Cortex of kidney (tissue), 1 donor: ENCODE measurements at regions not wholly inside any gene's neighbourhood (a gene's known extent, or its start where the extent isn't known, plus 50 kb on each side); places are given as distances from the start of the nearest gene placed in this dataset.
"Not testable (repeated sequence)": the region's sequence is repeated elsewhere in the genome, so short reads cannot be mapped to it uniquely, and the experiment has no call there.

Experiments
- DNase-seq: peaks from one replicate; lab custom pipeline; 2025; lab: John Stamatoyannopoulos, UW

DNA sequence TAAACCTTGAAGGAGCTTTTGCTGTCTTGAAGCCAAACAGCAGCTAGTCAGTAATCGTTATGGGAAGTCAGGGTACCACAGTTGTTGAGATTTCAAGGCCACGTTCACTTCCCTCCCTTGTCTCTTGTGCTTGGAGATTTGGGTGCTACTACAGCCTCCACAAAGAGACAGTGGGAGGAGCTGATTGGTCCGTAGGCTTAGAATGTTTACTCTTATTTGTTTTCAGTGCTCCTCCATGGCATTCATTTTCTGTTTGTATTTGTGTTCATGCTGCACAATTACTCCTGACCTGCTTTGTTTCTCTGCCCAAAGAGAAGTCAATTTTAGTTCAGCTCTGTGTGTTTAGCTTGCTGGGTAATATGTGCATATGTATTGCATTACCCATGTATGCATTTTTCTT lies 147.7 kb downstream of the PRL start:
- no peak for DNase-seq

DNA sequence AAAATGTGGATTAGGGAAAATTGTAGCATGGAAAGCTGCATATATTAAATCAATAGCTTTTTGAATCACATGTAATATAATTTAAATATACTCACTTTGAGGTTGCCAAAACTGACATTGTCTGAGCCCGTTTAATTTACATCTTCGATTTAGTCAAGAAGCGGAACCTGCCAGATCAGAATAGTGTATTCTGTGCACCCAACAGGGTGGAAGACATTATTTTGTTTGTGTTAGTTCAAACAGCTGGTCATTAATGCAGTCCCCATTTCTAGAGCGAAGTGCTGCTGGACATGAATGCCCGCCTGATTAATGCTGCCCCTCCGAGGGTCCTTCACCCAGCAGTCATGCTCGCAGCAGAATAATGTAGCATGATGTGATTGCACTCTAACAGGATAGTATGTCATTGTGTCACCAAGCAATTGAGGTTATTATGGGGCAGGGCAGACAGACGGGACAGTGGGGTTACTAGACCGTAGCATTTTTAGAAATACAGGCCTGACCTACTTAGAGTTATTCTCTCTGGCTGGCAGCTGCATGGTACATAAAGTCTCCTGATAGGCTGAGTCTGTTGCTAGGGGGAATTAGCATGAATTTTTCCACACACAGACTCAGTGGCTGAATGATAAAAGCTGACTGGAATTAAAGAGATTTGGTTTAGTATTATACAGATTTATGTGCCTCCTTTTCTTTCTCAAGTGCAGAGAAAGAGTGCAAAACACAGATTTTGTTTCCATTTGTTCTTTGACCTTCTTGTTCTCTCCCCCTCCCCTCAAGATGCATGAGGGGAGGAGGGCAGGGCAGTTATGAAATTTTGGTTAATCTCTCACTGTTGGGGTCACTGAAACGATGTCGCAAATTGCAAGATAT lies 147.1 kb downstream of the PRL start:
- no peak for DNase-seq

DNA sequence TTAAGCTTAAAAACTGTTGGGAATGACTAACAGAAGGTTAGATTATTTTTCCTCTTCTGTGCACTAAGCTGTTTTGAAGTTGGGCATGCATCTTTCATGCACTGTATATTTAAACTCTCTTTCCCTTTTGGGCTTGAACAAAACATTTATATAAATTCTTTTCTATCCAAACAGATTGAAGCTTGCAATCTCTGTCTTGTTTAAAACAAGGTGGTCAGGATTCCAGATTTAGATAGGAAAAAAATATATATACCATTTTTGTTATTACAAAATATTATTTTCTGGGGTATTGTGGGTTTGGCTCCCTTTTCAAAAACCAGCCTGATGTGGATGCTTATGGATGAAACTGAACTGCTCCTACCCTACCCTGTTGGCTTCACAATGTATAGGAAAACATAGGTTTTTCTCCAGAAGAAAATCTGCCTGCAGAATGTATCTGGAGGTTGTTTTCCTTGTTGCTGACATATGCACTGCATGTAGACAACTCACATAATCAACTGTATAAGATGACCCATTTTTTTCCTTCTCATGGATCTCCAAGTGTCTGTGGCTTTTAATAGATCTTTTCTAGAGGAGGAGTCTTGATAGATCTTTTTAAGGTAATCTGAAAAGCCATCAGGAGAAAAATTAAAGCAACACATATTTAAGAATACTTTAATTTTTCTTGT lies 146.3 kb downstream of the PRL start:
- DNase-seq, result no peak

DNA sequence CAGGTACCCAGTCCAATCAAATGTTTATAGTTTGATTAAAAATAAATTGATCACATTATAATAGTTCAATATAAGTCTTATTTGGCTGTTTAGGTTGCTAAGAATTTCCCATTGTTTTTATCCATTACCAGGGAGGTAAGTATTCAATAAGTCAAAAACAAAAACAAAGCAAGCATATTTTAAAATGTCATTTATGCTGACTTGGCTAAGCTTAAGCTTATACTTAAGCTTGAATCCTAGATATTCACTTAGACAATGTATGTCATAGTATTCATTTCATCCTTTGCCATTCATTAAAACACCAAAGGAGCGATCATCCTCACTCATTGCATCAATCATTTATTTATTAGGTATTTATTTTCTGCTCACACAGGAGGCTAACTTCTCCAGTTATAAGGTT lies 144.9 kb downstream of the PRL start:
- no peak for DNase-seq

DNA sequence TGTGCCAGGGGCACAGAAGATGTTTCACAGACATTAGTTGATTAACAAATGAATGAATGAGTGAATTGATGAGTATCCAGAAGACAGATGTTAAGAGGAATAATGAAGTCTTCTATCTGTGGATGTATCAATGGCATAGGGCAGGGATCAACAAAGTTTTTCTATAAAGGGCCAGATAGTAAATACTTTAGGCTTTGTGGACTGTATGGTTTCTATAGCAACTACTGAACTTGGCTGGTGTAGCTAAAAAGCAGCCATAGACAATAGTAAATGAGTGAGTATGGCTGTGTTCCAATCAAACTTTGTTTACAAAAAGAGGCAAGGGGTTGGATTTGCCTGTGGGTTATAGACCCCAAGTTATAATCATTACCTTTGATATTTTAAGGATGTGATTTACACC lies 144.0 kb downstream of the PRL start:
- DNase-seq, result no peak

DNA sequence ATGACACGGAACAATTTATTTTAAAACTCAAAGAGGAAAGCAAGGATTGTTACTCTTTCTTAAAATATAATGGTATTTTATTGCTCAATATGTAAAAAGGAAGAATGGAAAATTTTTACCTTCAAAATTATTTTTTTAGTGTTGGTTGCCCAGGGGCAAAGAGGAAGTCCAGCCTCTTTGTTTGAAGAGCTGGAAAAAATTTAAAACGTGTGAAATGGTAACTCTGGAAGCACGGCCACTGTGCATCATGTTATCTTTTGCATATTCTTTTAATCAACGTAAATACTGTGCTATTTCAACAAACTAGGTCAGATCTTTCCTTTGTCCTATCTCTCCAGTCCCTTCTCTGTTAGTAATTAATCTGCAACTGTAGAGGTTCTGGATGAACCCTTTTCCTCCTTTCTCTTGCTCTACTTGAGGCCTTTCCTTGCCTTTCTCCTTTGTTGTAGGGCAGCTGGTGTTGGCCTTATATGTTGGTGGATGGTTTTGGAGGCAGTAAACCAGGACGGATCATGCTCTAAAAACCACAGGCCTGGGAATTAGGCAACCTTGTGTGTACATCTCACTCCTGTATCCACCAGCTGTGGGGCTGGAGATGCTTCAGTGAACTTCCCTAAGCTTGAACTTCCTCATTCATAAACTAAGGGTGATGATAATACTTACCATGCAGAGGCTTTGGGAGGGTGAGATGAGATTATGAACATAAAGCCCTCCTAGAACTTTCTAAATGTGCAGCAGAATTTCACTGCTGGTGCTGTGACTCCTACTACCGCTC lies 143.3 kb downstream of the PRL start:
- DNase-seq, result no peak

DNA sequence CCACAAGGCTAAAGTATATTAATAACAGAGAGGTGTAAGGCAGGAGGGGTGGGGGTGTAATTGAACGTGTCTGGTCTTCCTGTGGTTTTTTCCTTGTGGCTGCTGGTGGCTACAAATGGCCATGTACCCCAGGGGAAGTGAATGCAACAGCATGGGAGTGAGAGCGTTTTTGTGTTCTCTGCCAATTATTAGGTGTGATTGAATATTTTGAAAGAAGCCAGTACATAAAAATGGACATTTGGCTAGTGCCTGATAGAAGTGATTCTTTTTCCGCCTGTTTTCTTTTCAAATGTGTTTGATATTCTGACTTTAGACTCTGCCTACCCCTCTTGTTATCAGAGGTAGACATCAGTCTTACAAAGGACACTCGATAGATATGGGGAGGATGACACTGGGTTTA lies 141.3 kb downstream of the PRL start:
- DNase-seq, result no peak

DNA sequence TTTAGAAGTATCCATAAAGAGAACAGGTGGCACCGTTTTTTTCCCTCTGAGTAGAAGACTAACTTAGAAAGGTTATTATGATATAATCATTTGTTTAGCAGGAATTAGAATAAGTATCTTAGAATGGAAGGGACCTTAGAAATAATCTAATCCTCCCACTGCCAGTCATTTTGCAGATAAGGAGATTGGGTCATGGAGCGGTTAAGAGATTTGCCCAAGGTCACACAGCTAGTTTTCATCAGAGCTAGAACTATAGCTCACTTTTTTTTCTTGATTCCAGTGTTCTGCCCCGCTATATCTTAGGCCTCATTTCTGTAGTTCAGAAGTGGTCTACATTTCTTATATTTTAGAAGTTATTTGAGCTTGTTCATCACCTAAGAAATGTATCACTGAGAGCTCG lies 139.6 kb downstream of the PRL start:
- no peak for DNase-seq

DNA sequence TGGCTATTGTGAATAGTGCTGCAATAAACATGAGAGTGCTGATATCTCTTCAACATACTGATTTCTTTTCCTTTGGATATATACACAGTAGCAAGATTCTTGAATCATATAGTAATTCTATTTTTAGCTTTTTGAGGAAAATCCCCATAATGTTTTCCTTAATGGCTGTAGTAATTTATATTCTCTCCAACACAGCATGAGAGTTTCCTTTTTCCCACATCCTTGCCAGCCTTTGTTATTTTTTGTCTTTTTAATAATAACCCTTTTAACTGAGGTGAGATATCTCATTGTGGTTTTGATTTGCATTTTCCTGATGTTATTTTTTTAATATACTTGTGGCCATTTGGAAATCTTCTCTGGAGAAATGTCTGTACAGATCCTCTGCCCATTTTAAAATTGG lies 132.6 kb downstream of the PRL start:
- no peak for DNase-seq

DNA sequence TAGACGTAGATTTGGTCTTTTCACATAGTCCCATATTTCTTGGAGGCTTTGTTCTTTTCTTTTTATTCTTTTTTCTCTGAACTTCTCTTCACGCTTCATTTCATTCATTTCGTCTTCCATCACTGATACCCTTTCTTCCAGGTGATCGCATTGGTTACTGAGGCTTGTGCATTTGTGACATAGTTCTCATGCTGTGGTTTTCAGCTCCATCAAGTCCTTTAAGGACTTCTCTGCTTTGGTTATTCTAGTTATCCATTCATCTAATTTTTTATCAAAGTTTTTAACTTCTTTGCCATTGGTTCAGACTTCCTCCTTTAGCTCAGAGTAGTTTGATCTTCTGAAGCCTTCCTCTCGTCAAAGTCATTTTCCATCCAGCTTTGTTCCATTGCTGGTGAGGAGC lies 125.8 kb downstream of the PRL start:
- not testable (repeated sequence) for DNase-seq

DNA sequence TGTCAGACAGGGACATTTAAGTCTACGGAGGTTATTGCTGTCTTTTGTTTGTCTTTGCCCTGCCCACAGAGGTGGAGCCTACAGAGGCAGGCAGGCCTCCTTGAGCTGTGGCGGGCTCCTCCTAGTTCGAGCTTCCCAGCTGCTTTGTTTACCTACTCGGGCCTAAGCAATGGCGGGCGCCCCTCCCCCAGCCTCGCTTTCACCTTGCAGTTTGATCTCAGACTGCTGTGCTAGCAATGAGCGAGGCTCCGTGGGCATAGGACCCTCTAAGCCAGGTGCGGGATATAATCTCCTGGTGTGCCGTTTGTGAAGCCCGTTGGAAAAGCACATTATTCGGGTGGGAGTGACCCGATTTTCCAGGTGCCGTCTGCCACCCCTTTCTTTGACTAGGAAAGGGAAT lies 125.0 kb downstream of the PRL start:
- not testable (repeated sequence) for DNase-seq

DNA sequence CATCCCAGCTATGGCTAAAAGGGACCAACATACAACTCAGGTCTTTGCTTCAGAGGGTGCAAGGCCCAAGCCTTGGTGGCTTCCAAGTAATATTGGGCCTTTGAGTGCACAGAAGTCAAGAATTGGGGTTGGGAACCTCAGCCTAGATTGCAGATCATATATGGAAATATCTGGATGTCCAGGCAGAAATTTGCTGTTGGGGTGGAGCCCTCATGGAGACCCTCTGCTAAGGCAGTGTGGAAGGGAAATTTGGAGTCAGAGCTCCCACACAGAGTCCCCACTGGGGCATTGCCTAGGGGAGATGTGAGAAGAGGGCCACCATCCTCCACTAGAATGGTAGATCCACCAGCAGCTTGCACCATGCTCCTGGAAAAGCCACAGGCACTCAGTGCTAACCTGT lies 123.5 kb downstream of the PRL start:
- DNase-seq, result no peak

DNA sequence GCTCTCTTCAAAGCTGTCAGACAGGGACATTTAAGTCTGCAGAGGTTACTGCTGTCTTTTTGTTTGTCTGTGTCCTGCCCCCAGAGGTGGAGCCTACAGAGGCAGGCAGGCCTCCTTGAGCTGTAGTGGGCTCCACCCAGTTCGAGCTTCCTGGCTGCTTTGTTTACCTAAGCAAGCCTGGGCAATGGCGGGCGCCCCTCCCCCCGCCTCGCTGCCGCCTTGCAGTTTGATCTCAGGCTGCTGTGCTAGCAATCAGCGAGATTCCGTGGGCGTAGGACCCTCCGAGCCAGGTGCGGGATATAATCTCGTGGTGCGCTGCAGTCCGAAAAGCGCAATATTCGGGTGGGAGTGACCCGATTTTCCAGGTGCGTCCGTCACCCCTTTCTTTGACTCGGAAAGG lies 116.6 kb downstream of the PRL start:
- DNase-seq, result not testable (repeated sequence)

DNA sequence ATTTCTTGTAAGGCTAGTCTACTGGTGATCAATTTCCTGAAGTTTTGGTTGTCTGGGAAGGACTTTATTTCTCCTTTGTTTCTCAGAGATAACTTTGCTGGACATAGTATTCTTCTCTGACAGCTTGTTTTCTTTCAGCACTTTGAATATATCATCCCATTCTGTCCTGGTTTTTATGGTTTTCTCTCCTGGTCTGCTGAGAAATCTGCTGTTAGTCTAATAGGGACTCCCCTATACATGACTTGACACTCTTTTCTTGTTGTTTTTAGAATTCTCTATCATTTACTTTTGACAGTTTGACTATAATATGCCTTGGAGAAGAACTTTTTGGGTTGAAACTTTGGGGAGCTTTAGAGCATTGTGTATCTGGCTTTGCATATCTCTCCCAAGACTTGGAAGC lies 112.5 kb downstream of the PRL start:
- no peak for DNase-seq

DNA sequence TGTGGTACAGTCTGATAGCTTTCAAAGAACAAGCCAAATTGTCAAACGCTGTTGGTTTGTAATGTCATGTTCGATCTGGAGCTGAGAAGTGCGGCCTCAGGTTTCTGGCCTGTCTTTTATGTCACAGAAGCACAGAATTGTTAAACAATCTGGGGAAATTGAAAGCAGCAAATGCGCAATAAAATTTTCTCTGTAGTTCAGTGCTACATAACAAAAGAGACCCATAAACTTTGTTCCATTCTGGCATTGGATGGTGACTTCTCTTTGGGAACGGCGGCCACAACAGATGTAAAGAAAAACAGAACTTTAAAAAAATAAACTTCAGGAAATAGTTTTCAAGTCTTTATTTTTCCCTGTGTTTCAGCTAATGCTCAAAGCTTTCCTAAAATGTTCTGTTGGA lies 106.9 kb downstream of the PRL start:
- DNase-seq, result no peak

DNA sequence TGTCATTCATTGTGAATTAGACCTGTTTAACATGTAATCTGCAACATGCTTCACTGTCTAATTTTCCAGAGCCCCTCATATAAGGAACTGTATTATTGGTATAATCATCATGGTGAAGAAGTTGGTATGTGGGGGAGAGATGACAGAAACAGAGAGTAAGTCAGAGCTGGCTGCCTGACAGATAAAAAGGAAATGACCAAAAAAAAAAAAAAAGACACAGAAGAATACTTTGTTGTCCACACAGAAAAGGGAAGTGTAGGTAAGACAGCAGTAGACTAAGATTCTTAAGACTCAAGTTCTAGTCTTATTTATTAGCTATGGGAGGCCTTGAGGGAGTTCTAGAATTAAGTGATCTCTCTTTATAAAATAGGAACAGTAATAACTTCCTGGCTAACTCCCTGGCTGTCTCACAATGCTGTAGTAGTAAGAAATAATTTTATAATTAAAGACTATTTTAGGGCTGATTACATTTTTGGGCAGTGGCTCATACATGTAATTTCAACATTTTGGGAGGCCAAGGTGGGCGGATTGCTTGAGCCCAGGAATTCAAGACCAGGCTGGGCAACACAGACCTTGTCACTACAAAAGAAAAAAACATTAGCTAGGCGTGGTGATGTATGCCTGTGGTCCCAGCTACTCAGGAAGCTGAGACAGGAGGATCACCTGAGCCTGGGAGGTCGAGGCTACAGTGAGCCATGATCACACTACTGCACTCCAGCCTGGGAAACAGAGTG lies 102.5 kb downstream of the PRL start:
- DNase-seq, result no peak

DNA sequence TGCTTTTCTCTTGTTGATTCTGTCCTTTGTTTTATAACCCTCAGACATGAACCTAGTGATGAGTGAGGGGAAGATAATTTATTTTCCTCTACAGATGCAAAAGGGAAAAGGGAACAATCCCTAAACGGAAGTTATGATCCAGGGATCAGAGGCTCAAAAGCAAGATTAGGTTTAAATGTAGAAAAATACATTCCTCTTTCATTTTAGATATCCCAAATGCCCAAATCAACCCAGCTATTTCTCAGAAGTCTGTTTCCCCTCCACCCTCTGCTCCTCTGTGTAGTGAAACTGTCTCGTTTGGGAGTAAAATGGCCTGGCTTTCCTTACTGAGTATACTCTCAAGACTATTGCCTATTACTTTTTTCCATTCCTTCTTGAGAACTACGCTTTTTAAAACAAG lies 97.1 kb downstream of the PRL start:
- no peak for DNase-seq

DNA sequence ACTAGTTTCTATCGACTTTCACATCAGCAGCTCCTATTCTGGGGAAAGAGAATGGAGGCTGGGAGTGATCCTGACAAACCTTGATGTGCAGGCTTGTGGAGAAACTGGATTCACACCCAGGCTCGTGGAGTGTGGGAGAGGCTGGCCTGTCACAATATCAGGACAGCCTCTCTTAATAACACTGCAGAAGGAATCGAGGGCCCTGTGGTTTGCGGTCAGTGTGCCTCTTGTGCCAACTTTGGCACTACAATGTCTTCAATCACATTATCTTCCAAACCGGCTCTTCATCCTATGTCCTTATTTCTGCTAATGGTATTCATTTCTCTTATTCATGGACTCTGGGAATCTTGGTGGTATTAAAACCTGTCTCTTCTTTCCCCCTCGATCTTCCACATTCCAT lies 92.7 kb downstream of the PRL start:
- no peak for DNase-seq

DNA sequence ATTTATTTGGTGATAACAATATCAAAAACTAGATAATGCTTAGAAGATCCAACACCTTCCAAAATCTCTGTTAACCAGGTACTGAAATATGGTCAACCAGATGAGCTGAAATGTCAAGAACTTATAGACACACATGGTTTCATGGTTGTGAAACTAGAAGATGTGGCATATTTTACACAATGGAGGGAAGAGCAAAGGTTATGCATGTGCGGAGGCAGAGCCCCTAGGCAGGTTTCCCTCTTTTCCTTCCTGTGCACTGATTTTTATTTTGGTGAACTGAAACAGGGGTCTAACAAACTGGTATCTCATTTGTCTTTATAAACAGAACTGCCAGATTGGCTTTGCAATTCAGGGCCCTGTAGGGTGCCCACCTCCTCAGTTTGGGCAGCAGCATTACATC lies 91.6 kb downstream of the PRL start:
- DNase-seq, result no peak

DNA sequence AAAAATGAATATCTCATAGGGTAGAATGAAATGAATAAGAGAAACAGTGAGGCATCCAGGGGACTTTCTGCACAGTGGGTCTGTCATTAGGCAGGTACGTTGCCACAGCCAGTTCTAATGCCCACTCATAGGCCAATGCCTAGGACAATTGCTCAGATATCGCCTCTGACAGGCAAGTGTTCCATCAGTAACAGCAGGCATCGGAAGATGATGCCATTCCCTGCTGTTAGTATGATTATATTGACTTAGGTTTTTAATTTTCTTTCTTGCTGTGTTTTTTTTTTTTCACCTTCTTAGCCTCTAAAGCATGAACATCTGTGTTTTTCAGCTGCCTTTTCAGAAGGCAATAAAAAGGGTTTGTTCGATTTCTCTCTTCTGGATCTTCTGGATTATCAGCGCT lies 90.7 kb downstream of the PRL start:
- no peak for DNase-seq

DNA sequence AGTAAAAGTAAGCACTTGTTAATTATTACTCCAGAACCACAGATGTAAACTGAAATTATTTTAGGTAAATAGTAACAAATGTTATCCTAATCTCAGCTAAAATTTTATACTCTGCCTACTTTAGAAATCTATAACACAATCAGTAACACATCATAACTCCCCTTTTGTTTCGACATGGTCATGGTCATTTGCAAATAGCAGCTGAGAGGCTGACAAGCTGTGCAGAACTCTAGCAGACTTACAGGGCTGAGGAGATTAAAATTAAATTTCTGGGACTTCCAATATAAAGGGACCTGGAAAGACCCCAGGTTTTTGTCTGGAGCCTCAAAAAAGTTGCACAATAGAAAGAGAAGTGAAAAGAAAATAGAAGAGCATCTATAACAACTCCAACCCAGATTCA lies 88.8 kb downstream of the PRL start:
- no peak for DNase-seq

DNA sequence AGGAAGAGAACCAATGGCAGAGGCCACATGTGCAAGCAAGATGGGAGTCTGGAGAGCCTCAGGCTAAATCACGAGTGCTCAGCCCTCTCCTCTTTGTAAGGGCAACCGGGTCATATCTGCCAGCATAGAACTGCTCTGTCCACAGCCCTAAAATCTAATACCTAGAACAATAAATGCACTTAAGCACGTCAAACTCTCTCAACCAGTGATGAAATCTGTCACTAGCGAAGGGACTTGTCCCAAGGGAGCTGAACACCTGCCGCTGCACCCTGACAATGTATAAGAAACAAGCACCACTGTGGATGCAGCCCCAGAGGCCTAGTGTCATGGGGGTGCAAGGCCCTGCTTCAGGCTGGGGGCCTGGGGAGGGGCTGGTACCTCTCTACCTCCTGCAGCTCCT lies 82.5 kb downstream of the PRL start:
- no peak for DNase-seq
